Renal cortical epithelial cell (primary cell): ENCODE measurements at regions not wholly inside any gene's neighbourhood (a gene's known extent, or its start where the extent isn't known, plus 50 kb on each side); places are given as distances from the start of the nearest gene placed in this dataset.

Experiments
- DNase-seq: peaks from one replicate; pipeline ENCODE4 v3.0.0-alpha.2; 2011; ENCODE audit warnings: low read depth

- DNase-seq = no peak
Observed at GRCh38 chr6:14187406-14187805, 69.8 kb downstream of the CD83 start.

GRCh38 chr6:14189074-14189473 is 71.5 kb downstream of the CD83 start:
- no peak for DNase-seq

- DNase-seq = no peak
Observed at GRCh38 chr6:14190191-14190928, 72.8 kb downstream of the CD83 start.

- no peak for DNase-seq
Observed at GRCh38 chr6:14190929-14191224, 73.3 kb downstream of the CD83 start.

- no peak for DNase-seq
Observed at GRCh38 chr6:14191761-14192160, 74.2 kb downstream of the CD83 start.

- DNase-seq = no peak
Observed at GRCh38 chr6:14192216-14192788, 74.7 kb downstream of the CD83 start.

GRCh38 chr6:14193524-14193923 is 76.0 kb downstream of the CD83 start:
- peak; percentile 74 for DNase-seq

- DNase-seq = no peak
Observed at GRCh38 chr6:14194483-14194882, 76.9 kb downstream of the CD83 start.

- DNase-seq = no peak
Observed at GRCh38 chr6:14194976-14195375, 77.4 kb downstream of the CD83 start.

GRCh38 chr6:14196026-14196425 is 78.5 kb downstream of the CD83 start:
- DNase-seq = no peak

- DNase-seq = no peak
Observed at GRCh38 chr6:14197118-14197517, 79.5 kb downstream of the CD83 start.

GRCh38 chr6:14200047-14200446 is 82.5 kb downstream of the CD83 start:
- no peak for DNase-seq

- DNase-seq = no peak
Observed at GRCh38 chr6:14202947-14203346, 85.4 kb downstream of the CD83 start.

GRCh38 chr6:14206391-14206790 is 88.8 kb downstream of the CD83 start:
- no peak for DNase-seq

- DNase-seq = peak; percentile 95
Observed at GRCh38 chr6:14207448-14207847, 89.9 kb downstream of the CD83 start.

GRCh38 chr6:14209000-14209399 is 91.4 kb downstream of the CD83 start:
- no peak for DNase-seq

GRCh38 chr6:14210077-14210476 is 92.5 kb downstream of the CD83 start:
- no peak for DNase-seq

- peak; percentile 72 for DNase-seq
Observed at GRCh38 chr6:14210663-14211561, 93.3 kb downstream of the CD83 start.

- no peak for DNase-seq
Observed at GRCh38 chr6:14211562-14211942, 94.0 kb downstream of the CD83 start.

GRCh38 chr6:14212020-14212419 is 94.4 kb downstream of the CD83 start:
- DNase-seq = no peak

GRCh38 chr6:14212632-14213031 is 95.1 kb downstream of the CD83 start:
- no peak for DNase-seq

- no peak for DNase-seq
Observed at GRCh38 chr6:14216946-14217684, 99.5 kb downstream of the CD83 start.
